HL-60 (cell line): ENCODE measurements at regions not wholly inside any gene's neighbourhood (a gene's known extent, or its start where the extent isn't known, plus 50 kb on each side); places are given as distances from the start of the nearest gene placed in this dataset.

Experiments used
- CTCF ChIP-seq: IDR thresholded peaks from one replicate; pipeline ENCODE4 v1.5.1; 2011; ENCODE audit warnings: low read length, control low read depth, inconsistent platforms; ENCODE audit not compliant: insufficient read depth
- GABPA ChIP-seq: IDR thresholded peaks from 2 replicates; pipeline ENCODE4 v1.6.1; 2012; ENCODE audit warnings: low read depth
- POLR2AphosphoS5 ChIP-seq: IDR thresholded peaks from 2 replicates; pipeline ENCODE4 v1.6.1; 2012; ENCODE audit warnings: low read depth
- REST ChIP-seq: IDR thresholded peaks from 2 replicates; pipeline ENCODE4 v1.6.1; 2012; ENCODE audit warnings: low read depth; ENCODE audit not compliant: insufficient replicate concordance

- TF ChIP-seq CTCF: no peak
- TF ChIP-seq REST: no peak
- TF ChIP-seq GABPA: no peak
- TF ChIP-seq POLR2AphosphoS5: no peak
These were observed 158.8 kb downstream of the TM2D1 start for GRCh38 chr1:61566177-61566576.
